K562 (cell line): ENCODE measurements at regions not wholly inside any gene's neighbourhood (a gene's known extent, or its start where the extent isn't known, plus 50 kb on each side); places are given as distances from the start of the nearest gene placed in this dataset.

Experiments
- ATAC-seq: fragments of 200-7000 bp; cut with Tn5 transposase; 3 replicates; pipeline ENCODE4 v1.9.1; 2020; ENCODE audit warnings: moderate library complexity
- BruUV-seq: library from RNA; stranded (reverse); fragments of 400-500 nt; replicated peaks from 2 replicates; lab custom pipeline; 2021; lab: Mats Ljungman, UMichigan
- CTCF ChIA-PET: fragments of 300-600 bp; formaldehyde crosslinking; extraction: SDS; loops from one replicate; lab custom pipeline; 2021; ENCODE audit warnings: low intra/inter-chr PET ratio; lab: Yijun Ruan, JAX
- POLR2A ChIA-PET: fragments of 300-600, 350-650 bp; sonication (Branson Sonifier 250); formaldehyde crosslinking; extraction: SDS; loops from one replicate; lab custom pipeline; 2021; ENCODE audit warnings: antibody characterized with exemption, inconsistent platforms; lab: Yijun Ruan, JAX
- DNase-seq, 4 experiments: peaks; one replicate each; pipeline versions ENCODE4 v3.0.0 to v3.0.0-alpha.2; 2011 to 2018; ENCODE audit warnings: low spot score in 3 of 4, mixed read lengths in 3 of 4; ENCODE audit errors: extremely low read depth in 1 of 4
- FAIRE-seq: peaks from 2 replicates; lab custom pipeline; 2011; peaks lifted over from hg19 to GRCh38; lab: Jason Lieb, UNC
- H2AFZ ChIP-seq: 2 replicates; pipeline ENCODE4 v1.6.0; 2011; ENCODE audit warnings: low read depth, low read length, control low read depth, inconsistent platforms
- H3K27ac ChIP-seq: fragments of 200-600 bp; 3 replicates; pipeline ENCODE4 v1.8.0; 2011; ENCODE audit warnings: low read depth, mild to moderate bottlenecking, control low read depth, inconsistent platforms, low read length, moderate library complexity, mixed read lengths; ENCODE audit errors: extremely low read depth
- H3K27me3 ChIP-seq, 2 experiments: fragments of 300-600 bp in 1 of 2; 2 replicates in 1 of 2; 3 replicates in 1 of 2; pipeline versions ENCODE4 v1.6.0 to v1.8.0; 2011; ENCODE audit warnings: inconsistent platforms in 2 of 2, low read length in 2 of 2, mild to moderate bottlenecking in 1 of 2, mixed read lengths in 1 of 2, moderate library complexity in 1 of 2; ENCODE audit not compliant: control insufficient read depth in 2 of 2, insufficient read depth in 2 of 2
- H3K36me3 ChIP-seq: fragments of 300-600 bp; 3 replicates; pipeline ENCODE4 v1.8.0; 2011; ENCODE audit warnings: mild to moderate bottlenecking, low read length, inconsistent platforms; ENCODE audit not compliant: control insufficient read depth, insufficient read depth
- H3K4me1 ChIP-seq, 2 experiments: fragments of 200-600 bp in 1 of 2; replicated peaks in 1 of 2; 2 replicates in 1 of 2; 3 replicates in 1 of 2; pipeline versions ENCODE4 v1.5.1 to v1.8.0; 2011; ENCODE audit warnings: inconsistent platforms in 2 of 2, low read length in 2 of 2, mild to moderate bottlenecking in 1 of 2, mixed read lengths in 1 of 2, moderate library complexity in 1 of 2; ENCODE audit not compliant: control insufficient read depth in 2 of 2, insufficient read depth in 2 of 2
- H3K4me2 ChIP-seq: 2 replicates; pipeline ENCODE4 v1.6.1; 2011; ENCODE audit warnings: low read length, control low read depth, inconsistent platforms, mixed read lengths; ENCODE audit not compliant: insufficient read depth
- H3K4me3 ChIP-seq: fragments of 200-600 bp; sonication (generic), shearing (Covaris generic); 2 replicates; pipeline ENCODE4 v1.5.1; 2016; ENCODE audit warnings: control low read depth, inconsistent platforms
- H3K79me2 ChIP-seq: fragments of 200-600 bp; 3 replicates; pipeline ENCODE4 v1.8.0; 2011; ENCODE audit warnings: low read length, inconsistent platforms; ENCODE audit not compliant: control insufficient read depth, insufficient read depth
- H3K9ac ChIP-seq, 2 experiments: 2 replicates each; pipeline versions ENCODE4 v1.6.0 to v1.6.1; 2011; ENCODE audit warnings: low read depth in 2 of 2, low read length in 2 of 2, control low read depth in 1 of 2, inconsistent platforms in 1 of 2, mild to moderate bottlenecking in 1 of 2, mixed read lengths in 1 of 2; ENCODE audit not compliant: insufficient read depth in 1 of 2
- H3K9me1 ChIP-seq: one replicate; pipeline ENCODE4 v1.6.0; 2011; ENCODE audit warnings: inconsistent platforms, mild to moderate bottlenecking, low read length, moderate library complexity; ENCODE audit not compliant: control insufficient read depth, insufficient read depth
- H3K9me3 ChIP-seq: replicated peaks from 2 replicates; pipeline ENCODE4 v1.5.1; 2011; ENCODE audit warnings: low read depth, low read length, inconsistent platforms; ENCODE audit not compliant: control insufficient read depth, insufficient read depth
- H4K20me1 ChIP-seq: replicated peaks from 2 replicates; pipeline ENCODE4 v1.6.1; 2011; ENCODE audit warnings: low read length, inconsistent platforms, mixed read lengths; ENCODE audit not compliant: control insufficient read depth, insufficient read depth
- DEAF1 ChIP-seq: fragments of 450-650 bp; formaldehyde crosslinking; IDR thresholded peaks from 2 replicates; pipeline ENCODE4 v1.4.0; 2020; ENCODE audit warnings: mild to moderate bottlenecking, moderate library complexity
- ELF4 ChIP-seq: fragments of 450-650 bp; formaldehyde crosslinking; IDR thresholded peaks from 2 replicates; pipeline ENCODE4 v1.4.0; 2022; ENCODE audit warnings: missing genetic modification characterization
- SMARCA5 ChIP-seq: fragments of 450-650 bp; IDR thresholded peaks from 2 replicates; pipeline ENCODE4 v1.6.1; 2016
- STAT6 ChIP-seq: sonication (generic); formaldehyde crosslinking; IDR thresholded peaks from 2 replicates; pipeline ENCODE4 v1.8.1; 2023; ENCODE audit warnings: mild to moderate bottlenecking, missing genetic modification reagents
- TAL1 ChIP-seq: fragments of 450-650 bp; IDR thresholded peaks from 2 replicates; pipeline ENCODE4 v1.6.1; 2016; ENCODE audit warnings: mild to moderate bottlenecking
- XRCC5 ChIP-seq: fragments of 200-400 bp; formaldehyde crosslinking; IDR thresholded peaks from 2 replicates; pipeline ENCODE4 v1.6.1; 2017; ENCODE audit warnings: low read depth, mild to moderate bottlenecking, low read length
- ZBTB17 ChIP-seq: fragments of 450-650 bp; formaldehyde crosslinking; IDR thresholded peaks from 2 replicates; pipeline ENCODE4 v1.4.0; 2020; ENCODE audit warnings: mild to moderate bottlenecking
- ZNF609 ChIP-seq: sonication (generic); formaldehyde crosslinking; IDR thresholded peaks from 2 replicates; pipeline ENCODE4 v1.8.1; 2023; ENCODE audit warnings: missing genetic modification reagents, mild to moderate bottlenecking, borderline replicate concordance
- WGBS: fragments of 100-300 bp; shearing (Covaris generic); methylation state at CpG from one replicate; pipeline ENCODE4 v1.1.6; 2016; ENCODE audit warnings: low coverage, mixed read lengths; ENCODE audit not compliant: insufficient coverage; ENCODE audit errors: missing lambda C conversion rate; 5-methylcytosine and 5-hydroxymethylcytosine counted together
- in situ Hi-C: fragments of 300-500 bp; cut with MboI; formaldehyde crosslinking; loops from 4 replicates; pipeline ENCODE4 v1.15.0; 2018; ENCODE audit warnings: inconsistent platforms, mixed read lengths
- intact Hi-C: fragments of 100-400 bp; cut with micrococcal nuclease; formaldehyde crosslinking; loops from 2 replicates; pipeline ENCODE4 v1.14.2; 2022

- no peaks in the 10 kb centered on the region for H4K20me1 ChIP-seq
- POLR2A ChIA-PET: no interaction called here
- H2AFZ ChIP-seq: no peak overlapping the region
- intact Hi-C loops: no loop called here
- H3K27me3 ChIP-seq: peaks cover 0 to 3% of the 10 kb centered on the region in 2 experiments; a peak in 1 of 5 replicates
- no peaks in the 10 kb centered on the region for H3K36me3 ChIP-seq
- H3K9ac ChIP-seq: no peak overlapping the region
- ATAC-seq (no peak; the same call in 2 of the 3 replicates), DNase-seq (no peak), FAIRE-seq (no peak)
- in situ Hi-C loops: no loop called here
- no peak overlapping the region for H3K4me2 ChIP-seq
- H3K9me1 ChIP-seq: no peaks in the 10 kb centered on the region
- H3K79me2 ChIP-seq: no peaks in the 10 kb centered on the region
- TF ChIP-seq STAT6 (CRISPR knock-in tag) (no peak), TAL1 (no peak), XRCC5 (no peak), SMARCA5 (no peak)
- H3K9me3 ChIP-seq: no peaks in the 10 kb centered on the region
- no peaks in the 10 kb centered on the region for H3K4me1 ChIP-seq
- CTCF ChIA-PET: no interaction called here
- no peak overlapping the region for H3K4me3 ChIP-seq
- WGBS: 5% methylated on average over 7 of the region's 10 CpGs
- no TSS peak for BruUV-seq
- H3K27ac ChIP-seq: no peak overlapping the region
These were observed 132.9 kb downstream of the ZC3H11B start for GRCh38 chr1:219480011-219480410.

GRCh38 chr1:219478811-219479210 is 134.1 kb downstream of the ZC3H11B start:
- H3K79me2 ChIP-seq: no peaks in the 10 kb centered on the region
- no peaks in the 10 kb centered on the region for H3K9me3 ChIP-seq
- intact Hi-C loops: no loop called here
- no peaks in the 10 kb centered on the region for H3K9me1 ChIP-seq
- H4K20me1 ChIP-seq: no peaks in the 10 kb centered on the region
- DNase-seq (no peak), FAIRE-seq (no peak), ATAC-seq (no peak)
- H3K27ac ChIP-seq: no peak overlapping the region
- BruUV-seq: no TSS peak
- in situ Hi-C loops: no loop called here
- H3K4me1 ChIP-seq: no peaks in the 10 kb centered on the region
- no peak overlapping the region for H3K9ac ChIP-seq
- 0% methylated on average over 3 of the region's 3 CpGs for WGBS
- H3K27me3 ChIP-seq: peaks cover 0 to 3% of the 10 kb centered on the region in 2 experiments; a peak in 1 of 5 replicates
- POLR2A ChIA-PET: no interaction called here
- H2AFZ ChIP-seq: no peak overlapping the region
- no peak overlapping the region for H3K4me3 ChIP-seq
- CTCF ChIA-PET: no interaction called here
- no peak overlapping the region for H3K4me2 ChIP-seq
- H3K36me3 ChIP-seq: no peaks in the 10 kb centered on the region
- no peak for TF ChIP-seq ELF4
- no peak for TF ChIP-seq ZNF609 (CRISPR knock-in tag)
- TF ChIP-seq ZBTB17 (CRISPR knock-in tag): no peak
- TF ChIP-seq DEAF1 (CRISPR knock-in tag): no peak
